Thoracic aorta (tissue), 2 donors: ENCODE measurements at regions not wholly inside any gene's neighbourhood (a gene's known extent, or its start where the extent isn't known, plus 50 kb on each side); places are given as distances from the start of the nearest gene placed in this dataset.

Experiments used
- ATAC-seq: fragments of 150-250 bp; one replicate; pipeline ENCODE4 v1.8.0; 2017; ENCODE audit warnings: low read depth; ENCODE audit not compliant: insufficient number of reproducible peaks, low FRiP score
- DNase-seq: peaks from one replicate; pipeline ENCODE4 v3.0.0-alpha.2; 2020; ENCODE audit warnings: low spot score
- H3K27ac ChIP-seq, 2 donors: fragments of 200-600 bp; sonication (generic); 1 replicate in 1 of 2; 2 replicates in 1 of 2; pipeline ENCODE4 v1.5.1; 2016; ENCODE audit warnings: mild to moderate bottlenecking in 2 of 2, moderate library complexity in 2 of 2
- H3K27me3 ChIP-seq: fragments of 200-600 bp; sonication (generic); replicated peaks from 2 replicates; pipeline ENCODE4 v1.6.0; 2016; ENCODE audit warnings: mild to moderate bottlenecking; ENCODE audit not compliant: insufficient read depth
- H3K36me3 ChIP-seq: fragments of 200-600 bp; sonication (generic); one replicate; pipeline ENCODE4 v1.5.1; 2016
- H3K4me1 ChIP-seq, 2 donors: fragments of 200-600 bp; sonication (generic); 1 replicate in 1 of 2; 2 replicates in 1 of 2; pipeline versions ENCODE4 v1.5.1 to v1.6.0; 2016; ENCODE audit warnings: low read depth in 2 of 2, mild to moderate bottlenecking in 1 of 2; ENCODE audit not compliant: control insufficient read depth in 1 of 2
- H3K4me3 ChIP-seq: fragments of 200-600 bp; sonication (generic); 2 replicates; pipeline ENCODE4 v1.5.1; 2016; ENCODE audit warnings: mild to moderate bottlenecking
- H3K9me3 ChIP-seq: fragments of 200-600 bp; sonication (generic); 2 replicates; pipeline ENCODE4 v1.5.1; 2016
- CTCF ChIP-seq: fragments of 200-600 bp; sonication (generic); IDR thresholded peaks from one replicate; pipeline ENCODE4 v1.5.1; 2019; ENCODE audit warnings: antibody characterized with exemption

- DNase-seq = no peak
- H3K4me1 ChIP-seq = no peaks in the 10 kb centered on the region
- H3K4me3 ChIP-seq = no peak overlapping the region
- no peak for TF ChIP-seq CTCF
- ATAC-seq = no peak
- no peaks in the 10 kb centered on the region for H3K27me3 ChIP-seq
- no peak overlapping the region for H3K27ac ChIP-seq
- no peaks in the 10 kb centered on the region for H3K9me3 ChIP-seq
- H3K36me3 ChIP-seq = no peaks in the 10 kb centered on the region
These were observed 258.9 kb upstream of the LRIG3 start for GRCh38 chr12:59179231-59179630.

- no peak overlapping the region for H3K4me3 ChIP-seq
- ATAC-seq (no peak), DNase-seq (no peak)
- H3K36me3 ChIP-seq = no peaks in the 10 kb centered on the region
- no peak overlapping the region for H3K27ac ChIP-seq
- no peaks in the 10 kb centered on the region for H3K27me3 ChIP-seq
- no peaks in the 10 kb centered on the region for H3K9me3 ChIP-seq
- TF ChIP-seq CTCF = no peak
- no peaks in the 10 kb centered on the region for H3K4me1 ChIP-seq
These were observed 253.4 kb upstream of the LRIG3 start for GRCh38 chr12:59173695-59174094.

- no peak for DNase-seq
- TF ChIP-seq CTCF = no peak
- Histone ChIP-seq H3K4me3 (no peak overlapping the region), H3K27ac (no peak overlapping the region), H3K4me1 (no peaks in the 10 kb centered on the region), H3K27me3 (no peaks in the 10 kb centered on the region), H3K36me3 (no peaks in the 10 kb centered on the region), H3K9me3 (no peaks in the 10 kb centered on the region)
- ATAC-seq = no peak
These were observed 248.3 kb upstream of the LRIG3 start for GRCh38 chr12:59168647-59169046.

- H3K27ac ChIP-seq = no peak overlapping the region
- H3K27me3 ChIP-seq = no peaks in the 10 kb centered on the region
- H3K36me3 ChIP-seq = no peaks in the 10 kb centered on the region
- no peaks in the 10 kb centered on the region for H3K9me3 ChIP-seq
- no peak for DNase-seq
- H3K4me3 ChIP-seq = no peak overlapping the region
- no peaks in the 10 kb centered on the region for H3K4me1 ChIP-seq
- TF ChIP-seq CTCF = no peak
- ATAC-seq = no peak
These were observed 246.2 kb upstream of the LRIG3 start for GRCh38 chr12:59166457-59166856.

GRCh38 chr12:59164991-59165718, 244.9 kb upstream of the LRIG3 start:
- Histone ChIP-seq H3K27ac (no peak overlapping the region), H3K9me3 (no peaks in the 10 kb centered on the region), H3K4me1 (no peaks in the 10 kb centered on the region), H3K4me3 (no peak overlapping the region), H3K36me3 (no peaks in the 10 kb centered on the region), H3K27me3 (no peaks in the 10 kb centered on the region)
- DNase-seq = no peak
- TF ChIP-seq CTCF = peak; percentile 30
- no peak for ATAC-seq
